Renal cortical epithelial cell (primary cell): ENCODE measurements at regions not wholly inside any gene's neighbourhood (a gene's known extent, or its start where the extent isn't known, plus 50 kb on each side); places are given as distances from the start of the nearest gene placed in this dataset.

Source experiments
- DNase-seq: peaks from one replicate; pipeline ENCODE4 v3.0.0-alpha.2; 2011; ENCODE audit warnings: low read depth

- peak; percentile 16 for DNase-seq
Observed at GRCh38 chr20:40160097-40160550, 528.9 kb downstream of the MAFB start.

DNA sequence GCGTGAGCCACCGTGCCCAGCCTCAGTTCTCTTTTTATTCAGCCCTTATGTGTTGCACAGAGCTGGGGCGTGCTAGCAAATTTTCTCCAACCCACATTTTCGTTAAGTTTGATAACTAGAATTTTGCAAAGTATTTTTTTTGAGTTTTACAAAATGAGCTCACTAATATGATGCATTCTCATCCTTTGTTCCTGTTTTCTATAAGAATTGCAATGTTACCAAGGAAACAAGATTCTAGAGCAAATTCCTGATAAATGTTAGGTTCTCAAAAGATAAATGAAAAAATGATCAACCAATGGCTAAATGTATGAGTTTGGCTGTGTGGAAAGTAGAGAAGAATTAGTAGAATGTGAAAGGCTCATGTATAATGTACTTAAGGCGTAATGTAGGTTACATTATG, 529.8 kb downstream of the MAFB start:
- no peak for DNase-seq

DNA sequence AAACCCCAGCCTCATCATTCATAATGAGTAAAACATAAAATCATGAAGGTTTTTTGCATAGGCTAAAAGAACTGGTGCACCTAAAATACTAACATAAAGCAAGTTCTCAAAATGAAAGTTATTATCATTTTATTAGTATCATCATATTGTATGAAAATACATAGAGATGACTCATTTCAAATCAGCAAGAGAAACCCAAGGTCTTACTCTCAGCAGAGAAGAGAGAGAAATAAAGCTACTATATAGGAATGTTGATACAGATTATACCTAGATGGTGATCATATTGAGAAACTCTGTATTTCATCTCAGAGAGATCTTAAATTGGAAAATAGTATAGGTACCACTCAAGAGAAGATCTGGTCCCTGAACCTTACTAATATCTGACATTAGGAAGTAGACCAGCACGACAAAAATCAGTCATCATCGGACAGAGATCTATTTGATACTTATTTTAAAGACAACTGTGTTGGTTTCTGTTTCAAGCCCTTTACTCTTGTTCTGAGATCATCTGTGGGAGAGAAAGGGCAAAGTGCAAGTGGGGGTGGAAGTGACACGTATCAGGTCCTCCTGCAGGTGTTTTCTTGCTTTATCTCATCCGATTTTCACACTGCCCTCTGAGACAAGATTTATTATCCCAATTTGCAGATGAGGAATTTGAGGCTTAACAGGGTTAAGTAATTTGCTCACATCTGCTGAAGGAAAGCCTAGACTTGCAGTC, 532.3 kb downstream of the MAFB start:
- no peak for DNase-seq

GRCh38 chr20:40154514-40154913, 534.5 kb downstream of the MAFB start:
- DNase-seq, result no peak

GRCh38 chr20:40148886-40149285, 540.1 kb downstream of the MAFB start:
- no peak for DNase-seq

DNA sequence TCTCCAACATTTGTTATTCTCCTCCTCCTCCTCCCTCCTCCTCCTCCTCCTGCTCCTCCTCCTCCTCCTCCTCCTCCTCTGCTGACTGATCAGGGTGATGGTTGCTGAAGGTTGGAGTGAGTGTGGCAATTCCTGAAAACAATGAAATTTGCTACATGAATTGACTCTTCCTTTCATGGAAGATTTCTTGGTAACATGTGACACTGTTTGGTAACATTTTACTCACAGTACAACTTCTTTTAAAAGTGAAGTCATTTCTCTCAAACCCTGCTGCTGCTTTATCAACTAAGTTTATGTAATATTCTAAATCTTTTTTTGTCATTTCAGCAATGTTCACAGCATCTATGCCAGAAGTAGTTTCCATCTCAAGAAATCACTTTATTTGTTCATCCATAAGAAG, 543.0 kb downstream of the MAFB start:
- no peak for DNase-seq

GRCh38 chr20:40144581-40144980, 544.5 kb downstream of the MAFB start:
- DNase-seq, result no peak

GRCh38 chr20:40134176-40134575, 554.9 kb downstream of the MAFB start:
- DNase-seq, result no peak

DNA sequence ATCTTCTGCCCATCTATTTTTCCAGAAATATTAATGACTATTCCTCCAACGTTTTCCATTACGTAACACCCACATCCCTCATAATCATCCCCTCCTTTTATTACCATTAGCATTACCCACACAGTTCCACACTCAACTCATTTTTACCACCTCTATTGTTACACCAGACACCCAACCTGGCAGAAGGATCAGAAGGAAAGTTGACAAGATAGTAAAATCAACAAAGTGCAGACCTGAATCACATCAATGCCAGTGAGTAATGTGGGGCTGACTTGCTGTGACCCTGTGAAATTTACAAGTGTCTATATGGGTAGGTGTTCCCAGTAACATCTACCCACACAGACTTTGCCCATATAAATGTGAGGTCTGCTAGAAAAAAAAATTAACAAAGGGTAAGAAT, 568.2 kb downstream of the MAFB start:
- DNase-seq, result no peak

DNA sequence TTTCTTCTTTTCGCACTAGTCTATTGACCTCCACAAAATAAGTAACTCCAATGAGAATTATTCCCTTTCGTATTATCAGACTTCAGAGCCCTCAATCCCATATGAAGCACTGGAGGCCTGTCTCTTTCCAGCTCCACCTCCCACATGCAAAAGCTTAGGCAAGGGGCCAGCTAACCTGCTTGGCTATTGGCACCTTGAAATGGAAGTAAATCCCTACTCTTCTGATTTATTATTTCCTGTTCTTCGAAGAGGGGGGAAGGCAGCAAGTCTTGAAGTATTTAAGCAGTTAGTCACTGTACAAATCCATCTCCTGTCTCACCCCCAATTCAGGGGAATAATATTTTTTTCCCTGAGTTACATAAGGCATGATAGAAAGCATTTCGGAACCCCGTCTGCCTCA, 577.8 kb downstream of the MAFB start:
- DNase-seq, result peak; percentile 15

GRCh38 chr20:40110311-40110831, 578.7 kb downstream of the MAFB start:
- no peak for DNase-seq

DNA sequence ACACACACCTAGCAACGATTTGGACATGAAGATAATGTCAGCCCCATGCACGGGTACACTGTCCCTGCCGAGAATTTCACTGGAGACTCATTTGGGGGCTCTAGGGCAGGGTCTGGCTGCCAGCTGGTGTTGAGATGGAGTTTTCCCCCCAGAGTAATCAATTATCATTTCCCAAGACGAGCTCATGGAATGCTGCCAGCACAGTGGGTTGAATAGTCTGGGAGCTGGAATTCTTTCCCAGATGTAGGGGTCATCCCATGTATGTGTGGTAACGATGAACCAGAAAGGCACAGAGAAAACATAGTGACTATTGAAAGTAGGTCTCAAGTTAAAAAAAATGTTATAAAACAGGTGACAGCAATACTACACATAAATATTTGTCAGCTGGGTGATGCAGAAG, 579.9 kb downstream of the MAFB start:
- DNase-seq, result no peak

DNA sequence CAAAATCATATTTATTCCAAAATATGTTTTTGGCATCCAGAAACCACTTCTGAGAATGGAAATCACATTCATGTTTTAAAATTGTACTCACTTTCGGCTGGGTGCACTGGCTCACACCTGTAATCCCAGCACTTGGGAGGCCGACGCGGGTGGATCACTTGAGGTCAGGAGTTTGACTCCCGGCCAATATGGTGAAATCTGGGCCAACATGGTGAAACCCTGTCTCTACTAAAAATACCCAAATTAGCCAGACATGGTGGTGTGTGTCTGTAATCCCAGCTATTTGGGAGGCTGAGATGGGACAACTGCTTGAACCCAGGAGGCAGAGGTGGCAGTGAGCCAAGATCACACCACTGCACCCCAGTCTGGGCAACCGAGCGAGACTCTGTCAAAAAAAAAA, 580.7 kb downstream of the MAFB start:
- DNase-seq, result no peak

GRCh38 chr20:40104959-40105358, 584.1 kb downstream of the MAFB start:
- no peak for DNase-seq

GRCh38 chr20:40103420-40103819, 585.6 kb downstream of the MAFB start:
- DNase-seq, result no peak

DNA sequence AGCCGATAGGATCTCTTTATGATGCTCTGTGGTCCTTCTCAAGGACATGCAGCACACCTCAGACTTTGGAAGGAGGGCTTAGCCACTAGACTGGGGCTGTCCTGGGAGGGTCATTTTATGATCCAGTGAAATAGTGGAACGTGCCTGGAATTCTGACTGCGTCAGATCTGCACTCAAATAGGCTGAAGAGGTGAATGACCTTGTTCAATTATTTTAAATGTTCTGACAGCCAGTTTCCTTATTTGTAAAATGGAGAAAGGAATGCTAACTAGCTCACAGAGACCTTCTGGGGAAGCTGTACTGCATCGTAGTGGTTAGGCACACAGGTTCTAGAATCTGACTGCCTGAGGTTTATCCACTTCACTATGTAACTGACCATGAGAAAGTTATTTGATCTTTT, 587.5 kb downstream of the MAFB start:
- peak; percentile 65 for DNase-seq

DNA sequence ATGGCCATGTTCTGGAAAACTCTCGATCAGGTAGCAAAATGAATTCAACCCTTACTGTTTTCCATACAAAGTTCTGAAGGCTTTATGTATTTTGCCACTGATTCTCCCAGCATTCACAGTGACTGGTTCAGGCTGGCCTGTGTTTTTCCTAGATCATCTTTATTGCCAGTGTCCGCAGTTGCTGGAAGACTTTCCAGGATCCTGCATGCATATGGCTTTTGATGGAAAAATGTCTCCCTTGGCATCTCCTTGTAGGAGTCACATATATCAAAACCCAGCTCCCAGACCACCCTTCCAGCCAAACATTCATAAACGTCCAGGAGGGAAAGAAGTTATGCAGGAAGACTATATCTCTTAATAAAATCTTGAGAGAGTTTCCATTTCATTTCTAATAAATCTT, 588.8 kb downstream of the MAFB start:
- DNase-seq, result no peak

DNA sequence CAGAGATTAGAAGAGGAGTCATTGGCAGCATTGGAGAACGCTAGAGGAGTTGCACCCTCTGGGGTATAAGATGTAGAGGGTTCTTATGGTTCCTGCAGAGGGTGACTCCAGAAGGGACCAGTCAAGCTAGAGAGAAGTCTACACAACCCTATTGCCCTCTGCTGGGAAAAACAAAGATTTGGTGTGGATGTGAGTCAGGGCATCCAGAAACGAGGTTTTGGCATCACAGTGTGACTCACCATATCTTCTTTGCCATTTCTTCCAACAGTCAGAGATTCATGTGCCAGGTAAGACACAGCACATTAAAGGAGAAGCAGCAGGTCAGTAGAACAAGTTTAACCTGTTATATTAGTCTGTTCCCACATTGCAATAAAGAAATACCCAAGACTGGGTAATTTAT, 598.8 kb downstream of the MAFB start:
- DNase-seq, result no peak

DNA sequence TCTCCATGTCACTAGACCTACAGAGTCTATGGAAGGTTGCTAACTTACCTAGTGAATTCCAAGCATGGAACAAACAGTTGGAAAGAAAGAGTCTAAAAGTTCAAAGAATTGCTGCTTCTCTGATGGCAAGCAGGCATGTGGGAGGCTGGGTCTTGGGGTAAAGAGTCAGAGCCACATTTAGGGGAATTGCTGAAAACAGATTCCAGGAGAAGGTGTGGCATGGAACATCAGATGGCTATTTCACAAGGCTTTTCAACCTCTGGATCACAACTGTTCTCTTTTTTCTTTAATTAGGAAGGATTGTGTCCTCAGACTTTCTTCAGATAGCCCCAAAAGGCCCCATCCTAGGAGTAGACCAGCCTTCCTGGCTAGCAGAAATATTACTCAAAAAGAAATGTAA, 601.5 kb downstream of the MAFB start:
- DNase-seq, result no peak

GRCh38 chr20:40085513-40085912, 603.5 kb downstream of the MAFB start:
- DNase-seq, result no peak

DNA sequence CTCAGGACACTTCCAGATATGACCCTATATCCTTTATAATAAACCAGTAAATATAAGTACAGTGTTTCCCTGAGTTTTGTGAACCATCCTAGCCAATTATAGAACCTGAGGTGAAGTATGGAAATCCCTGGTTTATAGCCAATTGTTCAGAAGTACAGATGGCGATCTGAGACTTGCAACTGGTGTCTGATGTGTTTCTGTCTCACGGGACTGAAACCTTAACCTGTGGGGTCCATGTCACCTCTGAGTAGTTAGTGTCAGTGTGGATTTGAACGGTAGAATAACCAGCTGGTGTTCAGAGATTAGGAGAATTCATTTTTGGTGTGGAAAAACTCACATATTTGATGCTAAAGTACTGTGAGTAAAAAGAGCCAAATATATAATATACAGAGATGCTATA, 606.6 kb downstream of the MAFB start:
- no peak for DNase-seq

DNA sequence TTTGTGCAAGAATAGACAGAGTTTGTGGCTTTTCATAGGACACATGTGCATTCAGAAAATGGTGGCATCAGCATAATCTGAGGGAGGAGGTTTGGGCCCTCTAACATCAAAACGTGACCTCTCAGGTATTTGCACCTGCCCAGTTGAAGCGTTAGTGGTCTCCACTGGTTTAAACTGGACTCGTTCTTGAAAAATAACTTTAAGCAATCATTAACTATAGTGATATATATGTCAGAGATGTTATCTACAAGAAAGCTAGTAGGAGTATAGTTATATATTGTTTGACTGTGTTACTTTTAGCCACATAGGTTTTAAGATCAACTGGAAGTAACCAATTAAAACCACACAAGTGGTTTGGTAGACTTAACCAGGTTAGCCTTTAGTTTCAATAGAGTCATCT, 607.4 kb downstream of the MAFB start:
- peak; percentile 1 for DNase-seq

DNA sequence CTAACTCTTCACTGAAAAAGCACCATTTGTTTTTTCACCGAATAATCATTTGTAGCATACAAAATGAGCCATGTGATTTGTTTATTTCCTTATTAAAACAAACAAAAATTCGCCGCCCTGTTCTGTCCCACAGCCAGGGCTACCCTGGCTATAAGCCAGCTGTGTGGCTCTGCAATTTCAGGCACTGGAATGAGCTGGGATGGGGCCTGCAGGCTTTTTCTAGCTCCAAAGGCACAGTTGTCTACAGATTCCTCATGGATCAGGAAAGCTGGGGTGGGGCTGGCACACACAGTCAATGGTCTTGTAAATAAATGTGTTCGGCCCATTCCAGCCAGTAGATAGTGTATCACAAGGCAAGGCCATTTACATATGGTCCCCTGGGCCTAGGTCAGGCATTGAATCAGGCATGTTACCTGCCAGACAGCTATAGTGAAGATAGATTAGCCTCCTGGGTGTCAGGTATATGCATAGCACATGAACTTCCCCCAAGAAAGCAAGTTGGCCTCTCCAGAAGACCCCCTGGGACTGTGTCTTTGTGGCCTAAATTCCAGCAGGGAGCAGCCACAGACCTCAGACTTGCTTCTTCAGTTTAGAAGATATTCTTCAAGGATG, 608.9 kb downstream of the MAFB start:
- DNase-seq, result peak; percentile 45
